Bronchial epithelial cell (primary cell): ENCODE measurements at regions not wholly inside any gene's neighbourhood (a gene's known extent, or its start where the extent isn't known, plus 50 kb on each side); places are given as distances from the start of the nearest gene placed in this dataset.
"Not testable (repeated sequence)": the region's sequence is repeated elsewhere in the genome, so short reads cannot be mapped to it uniquely, and the experiment has no call there.

Experiments used
- DNase-seq: peaks from one replicate; pipeline ENCODE4 v3.0.0-alpha.2; 2010; ENCODE audit warnings: low read depth
- FAIRE-seq: peaks from 2 replicates; lab custom pipeline; 2011; peaks lifted over from hg19 to GRCh38; lab: Jason Lieb, UNC
- H3K27me3 ChIP-seq: 2 replicates; pipeline ENCODE4 v1.5.1; 2011; ENCODE audit warnings: low read length; ENCODE audit not compliant: control insufficient read depth, insufficient read depth
- H3K36me3 ChIP-seq: 2 replicates; pipeline ENCODE4 v1.5.1; 2011; ENCODE audit warnings: low read length; ENCODE audit not compliant: control insufficient read depth, insufficient read depth
- H3K4me3 ChIP-seq: 2 replicates; pipeline ENCODE4 v1.5.1; 2011; ENCODE audit warnings: mild to moderate bottlenecking, low read depth, low read length, control low read depth
- CTCF ChIP-seq: IDR thresholded peaks from 2 replicates; pipeline ENCODE4 v1.5.1; 2011; ENCODE audit warnings: mild to moderate bottlenecking, moderate library complexity, low read length, control low read depth, inconsistent platforms; ENCODE audit not compliant: insufficient read depth, severe bottlenecking

GRCh38 chr21:35720208-35720731, 340.1 kb downstream of the SETD4 start:
- FAIRE-seq (no peak), DNase-seq (no peak)
- no peaks in the 10 kb centered on the region for H3K27me3 ChIP-seq
- TF ChIP-seq CTCF, result no peak
- H3K4me3 ChIP-seq, result no peak overlapping the region
- H3K36me3 ChIP-seq, result no peaks in the 10 kb centered on the region

- DNase-seq (no peak), FAIRE-seq (no peak)
- H3K36me3 ChIP-seq, result no peaks in the 10 kb centered on the region
- H3K4me3 ChIP-seq, result no peak overlapping the region
- TF ChIP-seq CTCF, result no peak
- no peaks in the 10 kb centered on the region for H3K27me3 ChIP-seq
These were observed 341.2 kb downstream of the SETD4 start for GRCh38 chr21:35719080-35719479.

- DNase-seq, result no peak
- Histone ChIP-seq H3K36me3 (no peaks in the 10 kb centered on the region), H3K4me3 (no peak overlapping the region), H3K27me3 (no peaks in the 10 kb centered on the region)
- TF ChIP-seq CTCF, result no peak
- FAIRE-seq, result no peak
These were observed 343.3 kb downstream of the SETD4 start for GRCh38 chr21:35716876-35717565.

- no peak for FAIRE-seq
- Histone ChIP-seq H3K4me3 (no peak overlapping the region), H3K36me3 (no peaks in the 10 kb centered on the region), H3K27me3 (no peaks in the 10 kb centered on the region)
- TF ChIP-seq CTCF, result no peak
- DNase-seq, result no peak
These were observed 346.4 kb downstream of the SETD4 start for GRCh38 chr21:35713914-35714313.

- Histone ChIP-seq H3K27me3 (no peaks in the 10 kb centered on the region), H3K4me3 (no peak overlapping the region), H3K36me3 (no peaks in the 10 kb centered on the region)
- TF ChIP-seq CTCF, result no peak
- no peak for FAIRE-seq
- no peak for DNase-seq
These were observed 348.7 kb downstream of the SETD4 start for GRCh38 chr21:35711661-35712060.

- no peak for FAIRE-seq
- DNase-seq, result no peak
- Histone ChIP-seq H3K36me3 (no peaks in the 10 kb centered on the region), H3K27me3 (no peaks in the 10 kb centered on the region), H3K4me3 (no peak overlapping the region)
- TF ChIP-seq CTCF, result no peak
These were observed 349.1 kb downstream of the SETD4 start for GRCh38 chr21:35711213-35711612.

GRCh38 chr21:35709990-35710389, 350.3 kb downstream of the SETD4 start:
- H3K4me3 ChIP-seq, H3K27me3 ChIP-seq, FAIRE-seq, H3K36me3 ChIP-seq, DNase-seq: not testable (repeated sequence)
